ENCODE measurements at regions not wholly inside any gene's neighbourhood (a gene's known extent, or its start where the extent isn't known, plus 50 kb on each side); places are given as distances from the start of the nearest gene placed in this dataset.

DNA sequence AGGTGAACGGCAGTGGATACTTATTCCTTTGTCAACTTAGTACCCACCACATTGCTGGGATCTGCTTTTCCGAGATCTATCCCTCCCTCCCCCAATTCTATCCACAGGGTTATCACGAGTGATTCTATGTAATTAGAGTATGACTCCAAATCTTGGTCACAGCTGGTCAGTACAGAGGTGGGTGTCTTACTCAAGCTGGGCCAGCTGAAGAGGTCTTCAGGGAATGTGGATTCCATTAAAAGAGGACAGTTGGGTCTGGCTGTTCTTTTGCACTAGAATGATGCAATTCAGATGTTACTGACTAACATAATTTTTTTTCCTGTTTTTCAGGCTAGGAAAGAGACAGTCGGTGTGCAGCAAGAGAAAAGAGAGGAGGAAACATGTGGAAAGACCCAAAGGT lies 92.3 kb downstream of the HS3ST1 start:
- Histone ChIP-seq H3K4me1 (peaks cover 0 to 17% (median 12%) of the 10 kb centered on the region in 6 donors), H3K27ac (no peak overlapping the region), H3K36me3 (no peaks in the 10 kb centered on the region), H3K27me3 (replicated peaks in 1 of 7) (no peaks in the 10 kb centered on the region), H3K4me3 (no peak overlapping the region), H3K9me3 (no peaks in the 10 kb centered on the region)
- TF ChIP-seq POLR2AphosphoS5 (IDR thresholded peaks at IDR 0.05) (no peak), CTCF (IDR thresholded peaks at IDR 0.05 in 8 of 11, conservative IDR thresholded peaks at IDR 0.05 in 3 of 11) (no peak), POLR2A (IDR thresholded peaks at IDR 0.05) (no peak)
- DNase-seq = no peak
- intact Hi-C loops (cut with DNase I; ENCODE audit: low total_unique reads) = no loop called here
- 67 to 84% (median 80%) methylated on average over 4 of the region's 4 CpGs for WGBS, 5 donors

DNA sequence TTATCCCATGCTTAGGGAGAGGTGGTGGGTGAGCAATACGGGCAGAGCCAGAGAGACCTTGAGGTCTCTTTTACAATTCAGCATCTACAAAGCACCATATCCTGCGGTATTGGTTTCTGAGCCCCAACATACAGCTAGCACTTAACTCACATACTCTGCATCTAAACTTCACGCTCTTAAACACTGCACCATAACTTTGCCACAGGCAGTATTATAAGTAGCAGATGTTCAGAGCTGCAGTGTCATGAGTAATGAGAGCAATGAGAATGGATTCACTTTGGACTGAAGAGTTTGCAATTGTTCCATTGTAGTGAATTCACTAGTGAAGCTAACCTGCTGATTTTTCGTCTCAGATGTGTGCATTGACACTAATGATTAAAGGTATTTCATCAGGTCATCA lies 93.8 kb downstream of the HS3ST1 start:
- peaks cover 0 to 14% (median 7%) of the 10 kb centered on the region in 6 donors for H3K4me1 ChIP-seq
- intact Hi-C loops (cut with DNase I; ENCODE audit: low total_unique reads) = no loop called here
- no peaks in the 10 kb centered on the region for H3K36me3 ChIP-seq
- no peak overlapping the region for H3K4me3 ChIP-seq
- no peak for TF ChIP-seq POLR2AphosphoS5 (IDR thresholded peaks at IDR 0.05)
- no peak for TF ChIP-seq CTCF (IDR thresholded peaks at IDR 0.05 in 8 of 11, conservative IDR thresholded peaks at IDR 0.05 in 3 of 11)
- TF ChIP-seq POLR2A (IDR thresholded peaks at IDR 0.05) = no peak
- 84 to 95% (median 89%) methylated on average over 4 of the region's 4 CpGs for WGBS, 5 donors
- no peak for DNase-seq
- no peaks in the 10 kb centered on the region for H3K27me3 ChIP-seq (replicated peaks in 1 of 7)
- no peak overlapping the region for H3K27ac ChIP-seq
- no peaks in the 10 kb centered on the region for H3K9me3 ChIP-seq

- Histone ChIP-seq H3K9me3 (peaks cover 0 to 16% (median 14%) of the 10 kb centered on the region in 8 donors), H3K4me3 (no peak overlapping the region), H3K27me3 (replicated peaks in 1 of 7) (no peaks in the 10 kb centered on the region), H3K36me3 (no peaks in the 10 kb centered on the region), H3K27ac (no peak overlapping the region), H3K4me1 (no peaks in the 10 kb centered on the region)
- intact Hi-C loops (cut with DNase I; ENCODE audit: low total_unique reads) = no loop called here
- TF ChIP-seq POLR2AphosphoS5 (IDR thresholded peaks at IDR 0.05) = no peak
- no peak for TF ChIP-seq POLR2A (IDR thresholded peaks at IDR 0.05)
- TF ChIP-seq CTCF (IDR thresholded peaks at IDR 0.05 in 8 of 11, conservative IDR thresholded peaks at IDR 0.05 in 3 of 11) = no peak
- no peak for DNase-seq
- 58 to 81% (median 73%) methylated on average over 2 of the region's 2 CpGs for WGBS, 5 donors
Observed at GRCh38 chr4:11328401-11328800, 100.3 kb downstream of the HS3ST1 start.

GRCh38 chr4:11326021-11326420 lies 102.7 kb downstream of the HS3ST1 start:
- peaks cover 3 to 38% (median 30%) of the 10 kb centered on the region in 8 donors for H3K9me3 ChIP-seq
- H3K27ac ChIP-seq = no peak overlapping the region
- no peak overlapping the region for H3K4me3 ChIP-seq
- TF ChIP-seq POLR2A (IDR thresholded peaks at IDR 0.05) (no peak), POLR2AphosphoS5 (IDR thresholded peaks at IDR 0.05) (no peak), CTCF (IDR thresholded peaks at IDR 0.05 in 8 of 11, conservative IDR thresholded peaks at IDR 0.05 in 3 of 11) (no peak)
- no peak for DNase-seq
- no peaks in the 10 kb centered on the region for H3K36me3 ChIP-seq
- WGBS, 5 donors = 34 to 73% (median 62%) methylated on average over 2 of the region's 2 CpGs
- intact Hi-C loops (cut with DNase I; ENCODE audit: low total_unique reads) = no loop called here
- H3K4me1 ChIP-seq = no peaks in the 10 kb centered on the region
- H3K27me3 ChIP-seq (replicated peaks in 1 of 7) = no peaks in the 10 kb centered on the region
